ENCODE measurements at regions not wholly inside any gene's neighbourhood (a gene's known extent, or its start where the extent isn't known, plus 50 kb on each side); places are given as distances from the start of the nearest gene placed in this dataset.

- no peak for TF ChIP-seq ZNF214 (tag by site-specific recombination; IDR thresholded peaks at IDR 0.05; ENCODE audit: borderline replicate concordance)
- no peak for TF ChIP-seq ZNF148 (tag by site-specific recombination; IDR thresholded peaks at IDR 0.05; ENCODE audit: borderline replicate concordance)
- no peak for TF ChIP-seq ZNF639 (tag by site-specific recombination; IDR thresholded peaks at IDR 0.05)
- TF ChIP-seq ZNF529 (tag by site-specific recombination; IDR thresholded peaks at IDR 0.05; ENCODE audit: insufficient replicate concordance) = no peak
- TF ChIP-seq BCL11B (tag by site-specific recombination; IDR thresholded peaks at IDR 0.05; ENCODE audit: low read depth) = no peak
- no peak for TF ChIP-seq PRDM1 (tag by site-specific recombination; IDR thresholded peaks at IDR 0.05)
- no peak for TF ChIP-seq ZNF248 (tag by site-specific recombination; IDR thresholded peaks at IDR 0.05)
- no peak for TF ChIP-seq ZNF24 (tag by site-specific recombination; IDR thresholded peaks at IDR 0.05)
- TF ChIP-seq ZNF302 (tag by site-specific recombination; IDR thresholded peaks at IDR 0.05; ENCODE audit: low read depth) = no peak
- TF ChIP-seq ZNF398 (tag by site-specific recombination; IDR thresholded peaks at IDR 0.05) = no peak
- TF ChIP-seq ZNF292 (tag by site-specific recombination; IDR thresholded peaks at IDR 0.05; ENCODE audit: borderline replicate concordance, low read depth) = no peak
- no peak for TF ChIP-seq ZNF311 (tag by site-specific recombination; IDR thresholded peaks at IDR 0.05; ENCODE audit: borderline replicate concordance)
- TF ChIP-seq REPIN1 (tag by site-specific recombination; IDR thresholded peaks at IDR 0.05; ENCODE audit: low read depth) = no peak
- no peak for TF ChIP-seq ZNF239 (tag by site-specific recombination; IDR thresholded peaks at IDR 0.05)
- no peak for TF ChIP-seq ZBTB11 (tag by site-specific recombination; conservative IDR thresholded peaks at IDR 0.05; ENCODE audit: low read depth)
Measured at GRCh38 chr2:16287831-16288230, 347.5 kb downstream of the MYCN start (continued).

- H3K9me3 ChIP-seq (ENCODE audit: control insufficient read depth, insufficient read depth, low read depth, low read length) = no peaks in the 10 kb centered on the region
- H3K36me3 ChIP-seq (ENCODE audit: control insufficient read depth in 2 of 2, insufficient read depth in 1 of 2, low read length in 2 of 2) = no peaks in the 10 kb centered on the region
- no peaks in the 10 kb centered on the region for H3K4me1 ChIP-seq (ENCODE audit: control insufficient read depth, insufficient read depth, low read length)
- CTCF ChIA-PET = no interaction called here
- H3K4me3 ChIP-seq (ENCODE audit: low read depth, low read length) = no peak overlapping the region
- POLR2A ChIA-PET = no interaction called here
- H3K27ac ChIP-seq (ENCODE audit: extremely low read depth, low read depth, low read length) = no peak overlapping the region
- no peak for TF ChIP-seq KLF10 (tag by site-specific recombination; IDR thresholded peaks at IDR 0.05)
- TF ChIP-seq ZBTB48 (tag by site-specific recombination; IDR thresholded peaks at IDR 0.05) = no peak
- TF ChIP-seq ZIC2 (tag by site-specific recombination; IDR thresholded peaks at IDR 0.05) = no peak
- no peak for TF ChIP-seq ZNF776 (tag by site-specific recombination; IDR thresholded peaks at IDR 0.05; ENCODE audit: borderline replicate concordance)
- no peak for TF ChIP-seq ZNF626 (tag by site-specific recombination; IDR thresholded peaks at IDR 0.05)
- no peak for TF ChIP-seq ZNF707 (tag by site-specific recombination; IDR thresholded peaks at IDR 0.05)
- TF ChIP-seq ZBTB17 (tag by site-specific recombination; IDR thresholded peaks at IDR 0.05) = no peak
- no peak for TF ChIP-seq ZBTB8A (tag by site-specific recombination; IDR thresholded peaks at IDR 0.05)
- no peak for TF ChIP-seq KLF7 (tag by site-specific recombination; IDR thresholded peaks at IDR 0.05; ENCODE audit: borderline replicate concordance)
- TF ChIP-seq ZNF837 (tag by site-specific recombination; IDR thresholded peaks at IDR 0.05) = no peak
- no peak for TF ChIP-seq ZNF202 (tag by site-specific recombination; IDR thresholded peaks at IDR 0.05; ENCODE audit: borderline replicate concordance)
- no peak for TF ChIP-seq ZNF768 (tag by site-specific recombination; IDR thresholded peaks at IDR 0.05)
- no peak for TF ChIP-seq ZNF791 (tag by site-specific recombination; IDR thresholded peaks at IDR 0.05)
Measured at GRCh38 chr2:16287281-16287680, 346.9 kb downstream of the MYCN start.
